ENCODE measurements at regions not wholly inside any gene's neighbourhood (a gene's known extent, or its start where the extent isn't known, plus 50 kb on each side); places are given as distances from the start of the nearest gene placed in this dataset.

DNA sequence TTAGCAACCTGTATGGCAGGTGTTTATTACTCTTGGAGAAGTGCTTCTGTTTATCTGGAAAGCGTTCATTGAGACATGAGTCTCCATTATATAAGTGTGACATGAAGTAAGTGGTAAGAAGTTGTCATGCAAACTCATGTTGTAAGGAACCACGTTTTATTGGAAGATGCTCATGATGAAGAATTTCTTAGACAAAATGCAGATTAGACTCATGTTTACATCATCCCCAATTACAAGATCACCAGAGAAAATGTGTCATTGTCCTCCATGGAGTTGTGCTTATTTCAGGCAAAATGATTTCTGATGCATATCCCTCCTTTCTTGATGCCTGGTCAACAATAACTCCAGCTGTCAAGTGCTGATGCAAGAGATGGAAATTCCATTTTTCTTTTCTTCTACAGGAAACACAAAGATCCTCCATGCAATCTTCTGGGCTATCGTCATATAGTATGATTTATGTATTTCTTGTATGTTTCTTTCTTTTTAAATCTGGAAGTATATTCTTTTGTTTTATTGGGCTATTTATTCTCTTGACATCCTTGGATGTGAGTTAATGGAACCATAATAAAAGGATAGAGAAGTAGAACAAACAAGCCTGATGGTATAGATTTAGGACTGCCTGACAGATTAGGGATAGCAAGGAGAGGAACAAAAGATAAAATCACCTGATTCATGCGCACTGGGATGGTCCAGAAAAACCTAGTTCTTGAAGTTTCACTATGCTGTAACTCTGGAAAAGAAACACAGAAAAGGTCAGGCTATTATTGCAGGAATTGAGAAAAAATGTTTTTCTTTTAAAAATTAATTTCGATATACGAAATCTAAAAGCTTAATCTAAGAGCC, 50.7 kb upstream of the DIAPH3 start:
- DNase-seq (ENCODE audit: low read depth), result no peak
- H3K4me3 ChIP-seq (ENCODE audit: low read depth, low read length), result no peak overlapping the region
- TF ChIP-seq, protein P1, sequence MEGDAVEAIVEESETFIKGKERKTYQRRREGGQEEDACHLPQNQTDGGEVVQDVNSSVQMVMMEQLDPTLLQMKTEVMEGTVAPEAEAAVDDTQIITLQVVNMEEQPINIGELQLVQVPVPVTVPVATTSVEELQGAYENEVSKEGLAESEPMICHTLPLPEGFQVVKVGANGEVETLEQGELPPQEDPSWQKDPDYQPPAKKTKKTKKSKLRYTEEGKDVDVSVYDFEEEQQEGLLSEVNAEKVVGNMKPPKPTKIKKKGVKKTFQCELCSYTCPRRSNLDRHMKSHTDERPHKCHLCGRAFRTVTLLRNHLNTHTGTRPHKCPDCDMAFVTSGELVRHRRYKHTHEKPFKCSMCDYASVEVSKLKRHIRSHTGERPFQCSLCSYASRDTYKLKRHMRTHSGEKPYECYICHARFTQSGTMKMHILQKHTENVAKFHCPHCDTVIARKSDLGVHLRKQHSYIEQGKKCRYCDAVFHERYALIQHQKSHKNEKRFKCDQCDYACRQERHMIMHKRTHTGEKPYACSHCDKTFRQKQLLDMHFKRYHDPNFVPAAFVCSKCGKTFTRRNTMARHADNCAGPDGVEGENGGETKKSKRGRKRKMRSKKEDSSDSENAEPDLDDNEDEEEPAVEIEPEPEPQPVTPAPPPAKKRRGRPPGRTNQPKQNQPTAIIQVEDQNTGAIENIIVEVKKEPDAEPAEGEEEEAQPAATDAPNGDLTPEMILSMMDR (conservative IDR thresholded peaks at IDR 0.05; ENCODE audit: low read depth, low read length), result no peak

DNA sequence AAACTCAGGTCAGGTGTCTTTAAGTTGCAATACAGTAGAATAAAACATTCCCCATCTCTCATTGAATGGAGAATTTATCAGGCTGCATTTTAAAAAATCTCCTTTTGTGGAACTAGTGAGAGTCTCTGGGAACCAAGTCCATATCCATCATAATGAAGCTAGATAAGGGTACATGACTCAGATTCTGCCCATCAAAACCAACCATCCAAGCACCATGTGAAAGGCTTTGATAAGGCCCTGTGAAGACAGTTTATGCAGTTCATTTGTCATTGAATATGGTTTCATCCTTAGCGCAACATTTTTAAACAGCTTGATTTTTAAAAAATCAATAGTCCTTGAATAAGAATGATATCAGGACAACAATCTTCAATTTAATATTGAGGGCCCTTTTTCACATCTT, 56.3 kb upstream of the DIAPH3 start:
- no peak overlapping the region for H3K4me3 ChIP-seq (ENCODE audit: low read depth, low read length)
- TF ChIP-seq, protein P1 (conservative IDR thresholded peaks at IDR 0.05; ENCODE audit: low read depth, low read length), result no peak

DNA sequence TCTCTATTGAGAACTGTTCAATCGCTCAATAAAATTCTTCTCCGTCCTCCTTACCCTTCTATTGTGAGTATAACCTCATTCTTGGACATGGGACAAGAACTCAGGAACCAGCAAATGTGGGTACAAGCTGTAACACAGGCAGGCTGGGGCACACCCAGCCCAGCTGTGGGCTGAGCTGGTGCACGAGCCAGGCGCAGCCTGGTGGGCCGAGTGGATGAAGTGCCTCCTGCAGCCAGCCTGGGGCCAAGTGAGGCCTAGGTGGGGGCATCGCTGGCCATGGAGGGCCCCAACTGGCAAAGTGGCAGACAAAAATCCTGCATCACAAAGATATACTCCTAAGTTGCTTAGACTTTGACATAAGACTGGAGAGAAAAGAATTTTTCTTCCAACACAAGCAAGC, 57.9 kb upstream of the DIAPH3 start:
- H3K4me3 ChIP-seq (ENCODE audit: low read depth, low read length), result no peak overlapping the region
- TF ChIP-seq, protein P1 (conservative IDR thresholded peaks at IDR 0.05; ENCODE audit: low read depth, low read length), result no peak
- DNase-seq (ENCODE audit: low read depth), result no peak

More for the DNA sequence above, 56.3 kb upstream of the DIAPH3 start:
- no peak for DNase-seq (ENCODE audit: low read depth)

DNA sequence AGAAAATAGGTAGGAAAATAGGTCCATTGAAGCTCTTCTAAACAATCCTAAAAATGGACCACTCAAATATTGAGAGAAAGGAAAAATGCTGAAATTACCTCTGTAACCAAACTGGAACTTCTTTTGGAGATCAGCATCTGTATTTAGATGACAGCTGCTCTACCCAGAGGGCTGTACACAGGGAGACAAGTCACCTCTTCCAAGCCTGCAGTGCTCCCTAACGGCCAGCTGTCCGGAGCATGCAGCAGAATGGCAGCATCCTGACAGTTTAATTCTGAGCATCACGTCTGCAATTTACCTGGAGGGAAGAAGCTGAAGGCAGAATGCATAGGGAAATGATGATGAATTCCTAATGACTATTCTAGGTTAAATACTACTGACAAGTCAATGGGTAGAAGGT, 62.8 kb upstream of the DIAPH3 start:
- DNase-seq (ENCODE audit: low read depth), result no peak
- TF ChIP-seq, protein P1 (conservative IDR thresholded peaks at IDR 0.05; ENCODE audit: low read depth, low read length), result peak; percentile 69

DNA sequence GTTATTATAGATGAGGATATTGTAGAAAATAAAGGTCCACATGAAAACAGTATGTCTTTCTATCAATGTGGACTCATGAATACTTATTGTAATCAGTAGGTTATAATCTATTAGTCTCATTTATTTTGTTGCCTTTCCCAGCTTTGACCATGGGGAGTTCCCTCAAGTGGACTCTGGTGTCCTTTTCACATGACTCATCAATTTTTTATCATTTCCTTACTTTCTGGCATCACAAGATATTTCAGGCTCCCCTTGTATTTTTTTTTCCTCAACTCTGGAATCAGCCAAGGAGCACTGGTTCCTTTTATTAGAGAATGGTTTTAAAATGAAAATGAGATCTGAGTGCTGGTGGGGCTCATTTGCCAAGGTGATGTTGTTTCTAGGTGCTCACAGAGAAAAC, 63.4 kb upstream of the DIAPH3 start:
- no peak for DNase-seq (ENCODE audit: low read depth)
- TF ChIP-seq, protein P1 (conservative IDR thresholded peaks at IDR 0.05; ENCODE audit: low read depth, low read length), result no peak
- no peak overlapping the region for H3K4me3 ChIP-seq (ENCODE audit: low read depth, low read length)

More for the DNA sequence above, 62.8 kb upstream of the DIAPH3 start:
- no peak overlapping the region for H3K4me3 ChIP-seq (ENCODE audit: low read depth, low read length)

DNA sequence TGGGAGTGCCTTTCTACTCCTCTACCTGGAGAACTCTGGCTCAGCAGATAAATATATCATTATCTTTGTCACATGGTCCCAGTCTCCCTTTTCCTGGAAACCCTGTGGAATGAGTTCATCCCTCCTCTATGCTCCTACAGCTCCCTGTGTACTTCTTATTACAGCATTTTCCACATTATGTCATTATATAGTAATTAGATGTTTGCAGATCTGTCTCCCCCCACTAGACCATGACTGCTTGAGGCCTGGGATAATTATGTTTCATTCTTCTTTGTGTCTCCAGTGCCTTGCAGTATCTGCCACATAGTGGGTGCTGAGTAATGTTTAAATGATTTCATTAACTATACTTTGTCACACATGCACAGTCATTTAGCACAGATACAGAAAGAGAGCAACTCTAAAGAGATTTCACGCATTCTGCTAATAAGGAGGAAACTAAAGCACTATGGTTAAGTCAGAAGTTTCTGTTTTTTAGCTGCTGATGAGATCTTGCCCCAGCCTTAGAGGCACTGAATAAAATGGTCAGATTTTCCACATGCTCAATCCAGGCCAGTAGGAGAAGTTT, 66.1 kb upstream of the DIAPH3 start:
- no peak overlapping the region for H3K4me3 ChIP-seq (ENCODE audit: low read depth, low read length)
- DNase-seq (ENCODE audit: low read depth), result no peak
- TF ChIP-seq, protein P1 (conservative IDR thresholded peaks at IDR 0.05; ENCODE audit: low read depth, low read length), result no peak

Data from epithelial cell of proximal tubule (primary cell).